ENCODE measurements at regions not wholly inside any gene's neighbourhood (a gene's known extent, or its start where the extent isn't known, plus 50 kb on each side); places are given as distances from the start of the nearest gene placed in this dataset.

DNA sequence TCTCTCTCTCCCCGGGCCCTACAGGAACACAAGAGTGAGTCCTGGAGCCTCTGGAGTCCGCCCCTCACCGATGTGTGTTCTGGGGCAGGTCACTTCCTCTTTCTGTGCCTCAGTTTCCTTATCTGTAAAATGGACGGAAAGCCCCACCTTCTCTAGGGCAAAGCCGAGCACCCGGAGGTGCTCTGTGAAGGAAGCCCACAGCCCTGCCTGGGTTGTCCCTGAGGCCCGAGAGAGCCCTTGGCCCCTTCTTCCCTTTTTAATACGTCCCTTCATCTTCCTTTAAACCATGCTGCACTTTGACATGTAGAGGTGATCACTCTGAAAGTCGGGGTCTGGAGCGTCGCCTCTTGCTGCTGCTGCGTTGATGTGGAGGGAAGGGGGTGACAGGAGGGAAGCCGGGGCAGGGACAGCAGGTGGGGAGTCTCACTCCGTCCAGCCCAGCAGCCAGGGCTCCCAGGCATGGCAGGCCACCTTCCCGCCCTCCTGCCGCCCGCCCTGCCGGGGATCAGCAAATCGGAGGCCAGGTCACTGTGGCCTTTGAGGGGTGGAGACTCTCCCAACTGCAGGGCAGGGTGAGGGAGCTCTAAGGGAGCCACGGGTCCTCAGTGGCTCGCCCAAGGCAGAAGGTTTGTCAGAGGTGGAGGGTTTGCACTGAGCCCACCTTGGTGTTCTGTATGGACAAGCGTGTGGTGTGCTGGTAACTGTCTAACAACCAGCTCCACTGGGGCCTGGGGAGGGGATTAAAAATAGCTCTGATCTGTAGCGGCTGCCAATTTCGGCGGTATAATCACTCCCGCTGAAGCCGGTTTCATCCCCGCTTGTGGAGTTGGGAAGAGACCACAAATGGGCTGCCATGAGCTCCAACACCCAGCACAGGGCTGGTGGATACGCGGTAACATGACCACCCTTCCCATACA lies 135.9 kb upstream of the ID2 start:
- TF ChIP-seq, protein P1, sequence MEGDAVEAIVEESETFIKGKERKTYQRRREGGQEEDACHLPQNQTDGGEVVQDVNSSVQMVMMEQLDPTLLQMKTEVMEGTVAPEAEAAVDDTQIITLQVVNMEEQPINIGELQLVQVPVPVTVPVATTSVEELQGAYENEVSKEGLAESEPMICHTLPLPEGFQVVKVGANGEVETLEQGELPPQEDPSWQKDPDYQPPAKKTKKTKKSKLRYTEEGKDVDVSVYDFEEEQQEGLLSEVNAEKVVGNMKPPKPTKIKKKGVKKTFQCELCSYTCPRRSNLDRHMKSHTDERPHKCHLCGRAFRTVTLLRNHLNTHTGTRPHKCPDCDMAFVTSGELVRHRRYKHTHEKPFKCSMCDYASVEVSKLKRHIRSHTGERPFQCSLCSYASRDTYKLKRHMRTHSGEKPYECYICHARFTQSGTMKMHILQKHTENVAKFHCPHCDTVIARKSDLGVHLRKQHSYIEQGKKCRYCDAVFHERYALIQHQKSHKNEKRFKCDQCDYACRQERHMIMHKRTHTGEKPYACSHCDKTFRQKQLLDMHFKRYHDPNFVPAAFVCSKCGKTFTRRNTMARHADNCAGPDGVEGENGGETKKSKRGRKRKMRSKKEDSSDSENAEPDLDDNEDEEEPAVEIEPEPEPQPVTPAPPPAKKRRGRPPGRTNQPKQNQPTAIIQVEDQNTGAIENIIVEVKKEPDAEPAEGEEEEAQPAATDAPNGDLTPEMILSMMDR (IDR thresholded peaks at IDR 0.05; ENCODE audit: control insufficient read depth, extremely low read depth, insufficient read depth), result no peak
- no peak overlapping the region for H3K4me3 ChIP-seq (ENCODE audit: low read depth, low read length)
- DNase-seq (ENCODE audit: low read depth), result no peak

DNA sequence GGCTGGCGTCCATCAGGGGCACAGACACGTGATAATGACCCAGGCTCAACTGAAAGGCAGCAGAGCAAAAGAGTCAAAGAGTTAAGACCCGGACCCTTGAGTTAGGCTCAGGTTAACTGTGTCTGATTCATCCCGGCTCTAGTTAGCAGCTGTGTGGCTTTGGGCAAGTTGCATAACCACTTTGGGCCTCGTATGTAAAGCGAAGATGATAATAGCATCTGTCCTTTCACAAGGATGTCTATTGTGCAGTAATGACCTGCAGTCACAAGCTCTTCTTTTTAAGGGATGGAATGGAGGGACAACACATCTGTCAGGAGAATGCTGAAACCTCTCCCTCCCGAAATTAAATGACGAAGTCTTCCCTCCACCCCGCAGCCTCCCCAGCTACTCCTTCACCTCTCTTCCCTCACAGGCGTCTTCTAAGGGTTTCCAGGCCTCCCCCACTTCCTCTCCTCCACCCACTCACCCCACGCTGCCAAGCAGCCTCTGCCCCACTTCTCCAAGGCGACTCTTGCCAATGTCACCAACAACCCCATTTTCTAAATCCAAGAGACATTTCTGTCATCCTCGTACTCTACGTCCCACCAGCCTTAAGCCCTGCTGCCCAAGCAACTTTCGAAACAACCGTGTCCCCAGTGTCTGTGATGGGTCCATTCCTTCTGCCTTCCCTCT lies 135.1 kb upstream of the ID2 start:
- DNase-seq (ENCODE audit: low read depth), result no peak
- no peak overlapping the region for H3K4me3 ChIP-seq (ENCODE audit: low read depth, low read length)
- TF ChIP-seq, protein P1 (IDR thresholded peaks at IDR 0.05; ENCODE audit: control insufficient read depth, extremely low read depth, insufficient read depth), result no peak

DNA sequence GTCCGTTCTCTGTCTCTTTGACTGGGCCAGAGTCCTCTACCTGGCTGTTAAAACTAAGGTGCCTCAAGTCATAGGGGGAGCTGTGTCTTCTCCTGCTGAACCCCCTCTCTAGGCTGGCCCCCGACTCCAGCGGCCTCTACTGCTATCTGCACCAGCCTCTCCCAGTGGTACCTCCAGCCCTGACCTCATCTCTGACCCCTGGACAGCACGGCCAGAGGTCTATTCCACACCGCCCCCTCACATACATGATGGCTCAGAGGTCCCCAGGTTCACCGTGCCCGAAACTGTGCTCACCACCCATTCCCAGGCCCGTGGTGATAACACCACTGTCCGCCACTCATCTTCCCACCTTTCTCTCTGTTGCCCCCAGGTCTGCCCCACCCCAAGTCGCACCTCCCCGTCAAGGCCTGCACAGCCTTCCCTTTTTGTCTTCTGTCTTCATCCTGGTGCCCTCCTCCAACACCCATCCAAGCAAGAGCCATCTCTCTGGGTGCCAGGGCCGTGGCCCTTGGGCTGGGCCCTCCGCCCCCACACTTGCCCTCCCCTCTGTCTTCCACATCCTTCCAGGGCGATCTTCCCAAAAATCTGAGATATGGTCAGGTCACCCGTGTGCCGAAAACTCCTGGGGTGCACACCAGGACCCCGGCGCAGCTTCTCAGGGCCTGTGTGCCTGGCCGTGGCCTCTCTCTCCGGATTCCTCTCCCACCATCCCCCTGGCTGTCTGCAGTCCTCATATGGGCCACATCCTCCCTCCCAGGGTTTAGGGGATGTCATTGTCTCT lies 134.4 kb upstream of the ID2 start:
- no peak for DNase-seq (ENCODE audit: low read depth)
- TF ChIP-seq, protein P1 (IDR thresholded peaks at IDR 0.05; ENCODE audit: control insufficient read depth, extremely low read depth, insufficient read depth), result no peak
- H3K4me3 ChIP-seq (ENCODE audit: low read depth, low read length), result no peak overlapping the region

DNA sequence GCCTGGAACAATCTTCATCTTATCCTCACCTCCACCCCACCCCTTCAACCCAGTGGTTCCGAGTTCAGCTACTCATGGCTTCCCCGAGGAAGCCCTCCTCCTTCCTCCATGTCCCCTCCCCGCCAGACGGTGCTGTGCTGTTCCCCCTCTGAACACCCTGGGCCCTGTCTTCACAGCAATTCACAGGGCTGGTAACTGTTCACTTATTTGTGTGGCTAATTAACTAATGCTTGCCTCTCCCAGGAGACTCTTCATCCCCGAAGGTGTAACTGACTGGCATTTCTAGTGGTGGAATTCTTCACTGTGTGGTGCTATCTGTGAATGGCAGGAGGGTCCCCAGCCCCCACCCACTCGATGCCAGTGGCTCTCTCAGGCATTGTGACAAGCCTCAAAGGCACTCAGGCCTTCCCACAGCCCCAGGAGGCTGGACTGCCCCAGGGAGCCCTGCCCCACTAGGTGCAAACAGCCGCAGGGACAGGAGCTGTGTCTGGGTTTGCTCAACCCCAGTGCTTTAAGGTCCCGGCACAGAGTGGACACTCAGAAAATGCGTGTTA lies 133.7 kb upstream of the ID2 start:
- TF ChIP-seq, protein P1 (IDR thresholded peaks at IDR 0.05; ENCODE audit: control insufficient read depth, extremely low read depth, insufficient read depth), result no peak
- H3K4me3 ChIP-seq (ENCODE audit: low read depth, low read length), result no peak overlapping the region

DNA sequence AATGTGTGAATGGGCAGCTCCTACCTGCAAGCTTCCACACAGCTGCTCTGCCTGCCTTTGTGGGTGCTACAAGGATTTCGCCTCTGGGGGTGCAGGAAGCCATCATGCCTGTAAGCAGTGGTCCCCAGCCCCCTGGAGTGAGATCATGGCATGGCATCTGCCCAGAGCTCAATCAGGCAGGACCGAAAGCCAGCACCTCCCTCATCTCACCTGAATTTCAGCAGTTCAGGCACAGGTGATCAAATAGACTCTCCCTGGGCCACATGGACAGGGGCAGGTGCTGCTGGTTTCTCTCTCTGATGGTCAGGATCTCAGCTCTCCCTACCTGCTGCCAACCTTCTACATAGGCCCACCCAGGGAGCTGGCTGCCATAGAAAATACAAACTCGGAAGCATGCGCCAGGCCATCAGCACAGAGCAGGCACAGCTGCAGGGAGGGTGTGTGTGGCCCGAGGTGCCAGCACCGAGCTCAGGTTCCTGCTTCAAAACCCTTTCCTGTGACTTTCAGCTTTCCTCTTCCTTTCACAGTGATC lies 133.2 kb upstream of the ID2 start:
- TF ChIP-seq, protein P1 (IDR thresholded peaks at IDR 0.05; ENCODE audit: control insufficient read depth, extremely low read depth, insufficient read depth), result no peak
- H3K4me3 ChIP-seq (ENCODE audit: low read depth, low read length), result no peak overlapping the region
- no peak for DNase-seq (ENCODE audit: low read depth)

More for the DNA sequence above, 133.7 kb upstream of the ID2 start:
- DNase-seq (ENCODE audit: low read depth), result no peak

DNA sequence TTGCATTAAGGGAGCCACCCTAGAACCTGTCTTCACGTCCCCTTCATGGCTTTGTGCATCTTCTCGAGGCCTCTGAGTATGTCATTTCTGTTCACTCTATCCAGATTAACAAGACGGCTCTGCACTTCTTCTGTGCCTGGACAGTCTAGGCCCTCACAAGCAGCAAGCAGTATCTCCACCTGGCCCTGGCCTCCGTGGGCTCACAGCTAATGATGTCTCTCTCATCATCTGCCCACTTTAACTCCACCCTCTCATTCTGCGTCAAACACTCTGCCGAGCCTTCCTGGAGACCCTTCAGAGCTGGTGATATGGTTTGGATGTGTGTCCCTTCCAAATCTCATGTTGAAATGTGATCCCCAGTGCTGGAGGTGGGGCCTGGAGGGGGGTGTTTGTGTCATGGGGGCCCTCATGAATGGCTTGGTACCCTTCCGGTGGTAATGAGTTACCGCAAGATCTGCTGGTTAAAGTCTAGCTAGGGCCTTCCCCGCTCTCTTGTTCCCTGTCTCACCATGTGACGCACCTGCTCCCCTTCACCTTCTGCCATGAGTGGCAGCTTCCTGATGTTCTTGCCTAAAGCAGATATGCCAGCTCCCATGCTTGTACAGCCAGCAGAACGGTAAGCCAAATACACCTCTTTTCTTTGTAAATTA lies 132.5 kb upstream of the ID2 start:
- no peak overlapping the region for H3K4me3 ChIP-seq (ENCODE audit: low read depth, low read length)
- DNase-seq (ENCODE audit: low read depth), result no peak
- TF ChIP-seq, protein P1 (IDR thresholded peaks at IDR 0.05; ENCODE audit: control insufficient read depth, extremely low read depth, insufficient read depth), result no peak
